Transverse colon (tissue), 4 donors: ENCODE measurements at regions not wholly inside any gene's neighbourhood (a gene's known extent, or its start where the extent isn't known, plus 50 kb on each side); places are given as distances from the start of the nearest gene placed in this dataset.

Experiments used
- DNase-seq: peaks from one replicate; pipeline ENCODE4 v3.0.0-alpha.2; 2019
- H3K27ac ChIP-seq, 4 donors: fragments of 200-600 bp; sonication (generic); 2 replicates each; pipeline ENCODE4 v1.5.1; 2016 to 2018; ENCODE audit warnings: inconsistent platforms in 4 of 4
- H3K27me3 ChIP-seq: fragments of 200-600 bp; sonication (generic); 2 replicates; pipeline ENCODE4 v1.5.1; 2017; ENCODE audit warnings: inconsistent platforms
- H3K36me3 ChIP-seq, 4 donors: fragments of 200-600 bp; sonication (generic); 2 replicates each; pipeline ENCODE4 v1.5.1; 2017 to 2019; ENCODE audit warnings: inconsistent platforms in 4 of 4
- H3K4me1 ChIP-seq, 4 donors: fragments of 200-600 bp; sonication (generic); 2 replicates each; pipeline ENCODE4 v1.5.1; 2017 to 2020; ENCODE audit warnings: inconsistent platforms in 4 of 4
- H3K4me3 ChIP-seq, 4 donors: fragments of 200-600 bp; sonication (generic); 1 replicate in 1 of 4; 2 replicates in 3 of 4; pipeline versions ENCODE4 v1.5.1 to v1.6.1; 2017 to 2019; ENCODE audit warnings: inconsistent platforms in 4 of 4
- H3K9me3 ChIP-seq, 2 donors: fragments of 200-600 bp; sonication (generic); 2 replicates each; pipeline ENCODE4 v1.5.1; 2017 to 2019; ENCODE audit warnings: inconsistent platforms in 2 of 2
- EP300 ChIP-seq: sonication (generic); formaldehyde crosslinking; IDR thresholded peaks from one replicate; pipeline ENCODE4 v1.6.1; 2017; ENCODE audit warnings: antibody characterized with exemption, low read depth
- POLR2A ChIP-seq: fragments of 450-650 bp; IDR thresholded peaks from one replicate; pipeline ENCODE4 v1.6.1; 2016; ENCODE audit warnings: antibody characterized with exemption, mild to moderate bottlenecking, moderate library complexity
- POLR2AphosphoS5 ChIP-seq, 3 donors: sonication (generic); formaldehyde crosslinking; IDR thresholded peaks; one replicate each; pipeline ENCODE4 v1.6.1; 2016; ENCODE audit warnings: antibody characterized with exemption in 3 of 3
- WGBS, 2 donors: methylation state at CpG; one replicate each; pipeline ENCODE4 v1.1.5; 2018; ENCODE audit warnings: low coverage in 1 of 2; 5-methylcytosine and 5-hydroxymethylcytosine counted together
- in situ Hi-C, 4 donors: fragments of 200-750 bp; cut with MboI; loops; one replicate each; pipeline versions ENCODE4 v1.15.0 to v1.15.1; 2017; ENCODE audit warnings: low sequenced_read_pairs in 3 of 4, low pct_ligation_motif_present in 1 of 4, low pct_unique_long_range_greater_than_20kb in 1 of 4
- intact Hi-C: fragments of 100-400 bp; cut with DNase I; formaldehyde crosslinking; loops from one replicate; pipeline ENCODE4 v1.15.1; 2023; ENCODE audit warnings: low total_unique reads
- TF ChIP-seq, protein P1 (sequence below), 5 experiments: fragments of 200-600 bp in 3 of 5; fragments of 450-650 bp in 2 of 5; sonication (generic) in 3 of 5; IDR thresholded peaks; 1 replicate in 2 of 5; 2 replicates in 3 of 5; pipeline ENCODE4 v1.5.1; 2016 to 2017; ENCODE audit warnings: antibody characterized with exemption in 5 of 5, inconsistent platforms in 3 of 5, mild to moderate bottlenecking in 2 of 5, moderate library complexity in 1 of 5

- no peaks in the 10 kb centered on the region for H3K9me3 ChIP-seq
- H3K36me3 ChIP-seq: no peaks in the 10 kb centered on the region
- in situ Hi-C loops: no loop called here
- WGBS, 2 donors: 90 to 93% methylated on average over 3 of the region's 3 CpGs
- no peak for DNase-seq
- H3K4me3 ChIP-seq: no peak overlapping the region
- H3K4me1 ChIP-seq: no peaks in the 10 kb centered on the region
- H3K27me3 ChIP-seq: no peaks in the 10 kb centered on the region
- intact Hi-C loops: no loop called here
- no peak for TF ChIP-seq POLR2A
- no peak overlapping the region for H3K27ac ChIP-seq
These were observed 318.9 kb upstream of the USP25 start for GRCh38 chr21:15410853-15411252.

DNA sequence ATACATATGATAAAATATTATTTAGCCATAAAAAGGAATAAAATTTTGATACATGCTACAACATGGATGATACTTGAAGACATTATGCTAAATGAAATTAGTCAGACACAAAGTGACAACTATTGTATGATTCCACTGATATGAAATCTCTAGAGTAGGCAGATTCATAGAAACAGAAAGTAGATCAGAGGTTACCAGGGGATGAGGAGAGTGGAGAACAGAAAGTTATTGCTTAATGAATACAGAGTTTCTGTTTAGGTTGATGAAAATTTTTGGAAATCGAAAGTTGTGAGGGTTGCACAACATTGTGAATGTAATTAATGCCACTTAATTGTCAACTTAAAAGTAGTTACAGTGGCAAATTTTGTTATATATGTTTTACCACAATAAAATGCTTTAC, 315.7 kb upstream of the USP25 start:
- in situ Hi-C loops: no loop called here
- no peak for DNase-seq
- WGBS, 2 donors: 38 to 56% methylated on average over 1 of the region's 1 CpG
- Histone ChIP-seq H3K27ac (no peak overlapping the region), H3K9me3 (no peaks in the 10 kb centered on the region), H3K4me1 (no peaks in the 10 kb centered on the region), H3K36me3 (no peaks in the 10 kb centered on the region), H3K27me3 (no peaks in the 10 kb centered on the region), H3K4me3 (no peak overlapping the region)
- intact Hi-C loops: no loop called here
- TF ChIP-seq, protein P1, sequence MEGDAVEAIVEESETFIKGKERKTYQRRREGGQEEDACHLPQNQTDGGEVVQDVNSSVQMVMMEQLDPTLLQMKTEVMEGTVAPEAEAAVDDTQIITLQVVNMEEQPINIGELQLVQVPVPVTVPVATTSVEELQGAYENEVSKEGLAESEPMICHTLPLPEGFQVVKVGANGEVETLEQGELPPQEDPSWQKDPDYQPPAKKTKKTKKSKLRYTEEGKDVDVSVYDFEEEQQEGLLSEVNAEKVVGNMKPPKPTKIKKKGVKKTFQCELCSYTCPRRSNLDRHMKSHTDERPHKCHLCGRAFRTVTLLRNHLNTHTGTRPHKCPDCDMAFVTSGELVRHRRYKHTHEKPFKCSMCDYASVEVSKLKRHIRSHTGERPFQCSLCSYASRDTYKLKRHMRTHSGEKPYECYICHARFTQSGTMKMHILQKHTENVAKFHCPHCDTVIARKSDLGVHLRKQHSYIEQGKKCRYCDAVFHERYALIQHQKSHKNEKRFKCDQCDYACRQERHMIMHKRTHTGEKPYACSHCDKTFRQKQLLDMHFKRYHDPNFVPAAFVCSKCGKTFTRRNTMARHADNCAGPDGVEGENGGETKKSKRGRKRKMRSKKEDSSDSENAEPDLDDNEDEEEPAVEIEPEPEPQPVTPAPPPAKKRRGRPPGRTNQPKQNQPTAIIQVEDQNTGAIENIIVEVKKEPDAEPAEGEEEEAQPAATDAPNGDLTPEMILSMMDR (IDR thresholded peaks at IDR 0.05): no peak
- no peak for TF ChIP-seq POLR2A
- TF ChIP-seq POLR2AphosphoS5 (IDR thresholded peaks at IDR 0.05): no peak
- no peak for TF ChIP-seq EP300

DNA sequence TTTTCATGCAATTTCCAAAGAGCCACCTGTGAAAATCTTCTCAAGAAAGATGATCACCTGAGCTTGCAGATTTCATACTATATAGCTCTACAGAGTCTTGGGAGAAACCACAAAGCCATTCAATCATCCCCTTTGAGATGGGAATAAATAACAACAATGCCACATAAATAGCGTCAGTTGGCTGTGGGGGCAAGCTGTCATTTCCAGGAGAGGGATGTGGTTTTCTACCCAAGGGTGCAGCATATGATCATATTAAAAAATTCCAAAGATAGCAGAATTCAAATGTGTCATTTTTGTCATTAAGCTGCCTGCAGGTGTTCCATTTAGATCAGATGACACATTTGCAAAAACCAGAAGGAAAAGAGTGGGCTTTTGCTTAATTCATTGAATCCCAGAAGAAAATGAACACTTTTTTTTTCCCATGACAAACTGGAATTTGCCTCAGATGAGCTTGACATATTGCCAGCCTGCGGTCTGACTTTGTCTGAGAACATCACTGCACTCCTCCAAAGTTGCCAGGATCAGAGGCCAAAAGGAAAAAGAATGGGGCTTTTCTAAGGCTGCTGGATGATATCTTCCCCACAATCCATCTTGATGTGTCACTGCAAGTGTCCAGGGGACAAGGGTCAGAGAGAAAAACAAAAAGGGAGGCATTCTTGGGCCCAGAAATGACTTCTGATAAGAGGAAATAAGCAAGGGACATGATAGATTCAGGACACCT, 314.1 kb upstream of the USP25 start:
- in situ Hi-C loops (no loop called here), intact Hi-C loops (no loop called here)
- no peak for DNase-seq
- H3K27ac ChIP-seq: no peak overlapping the region
- no peak for TF ChIP-seq EP300
- TF ChIP-seq POLR2AphosphoS5 (IDR thresholded peaks at IDR 0.05): no peak
- no peak for TF ChIP-seq POLR2A
- TF ChIP-seq, protein P1 (IDR thresholded peaks at IDR 0.05): no peak
- no peaks in the 10 kb centered on the region for H3K36me3 ChIP-seq
- H3K27me3 ChIP-seq: no peaks in the 10 kb centered on the region
- WGBS, 2 donors: 69 to 77% methylated on average over 2 of the region's 2 CpGs
- H3K4me1 ChIP-seq: no peaks in the 10 kb centered on the region
- no peaks in the 10 kb centered on the region for H3K9me3 ChIP-seq
- no peak overlapping the region for H3K4me3 ChIP-seq

DNA sequence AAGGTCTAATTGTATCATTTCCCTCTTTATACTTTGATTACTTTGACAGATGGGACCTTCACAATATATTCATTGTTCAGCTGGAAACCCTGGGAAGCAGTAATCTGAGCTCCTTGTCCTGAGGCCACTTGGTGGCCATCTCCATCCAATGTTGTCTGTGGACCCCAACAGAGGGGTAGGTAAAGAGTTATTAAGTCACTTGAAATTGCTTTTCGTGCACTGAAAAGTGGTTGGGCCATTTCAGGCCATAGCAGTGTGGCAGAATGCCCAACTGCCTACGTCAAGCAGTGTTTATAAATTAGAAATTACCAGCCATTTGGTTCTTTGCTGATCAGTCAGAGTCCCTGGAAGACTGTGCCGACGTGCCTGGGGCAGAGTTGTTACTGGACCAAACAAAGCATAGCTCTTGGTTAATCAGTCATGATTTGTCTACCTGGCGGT, 308.3 kb upstream of the USP25 start:
- no peak for DNase-seq
- WGBS, 2 donors: 62% methylated on average over 5 of the region's 5 CpGs; no CpG with 5 or more reads in 1 of the 2 donors
- Histone ChIP-seq H3K4me1 (no peaks in the 10 kb centered on the region), H3K27me3 (no peaks in the 10 kb centered on the region), H3K36me3 (no peaks in the 10 kb centered on the region), H3K27ac (no peak overlapping the region), H3K4me3 (no peak overlapping the region), H3K9me3 (no peaks in the 10 kb centered on the region)
- intact Hi-C loops (no loop called here), in situ Hi-C loops (no loop called here)
- TF ChIP-seq POLR2AphosphoS5 (IDR thresholded peaks at IDR 0.05): no peak
- TF ChIP-seq, protein P1 (IDR thresholded peaks at IDR 0.05): no peak
- no peak for TF ChIP-seq POLR2A
- no peak for TF ChIP-seq EP300

- 65 to 84% methylated on average over 2 of the region's 2 CpGs for WGBS, 2 donors
- Histone ChIP-seq H3K36me3 (no peaks in the 10 kb centered on the region), H3K27me3 (no peaks in the 10 kb centered on the region), H3K4me1 (no peaks in the 10 kb centered on the region), H3K9me3 (no peaks in the 10 kb centered on the region), H3K27ac (no peak overlapping the region), H3K4me3 (no peak overlapping the region)
- in situ Hi-C loops: no loop called here
- intact Hi-C loops: no loop called here
- TF ChIP-seq POLR2AphosphoS5 (IDR thresholded peaks at IDR 0.05) (no peak), EP300 (no peak), POLR2A (no peak)
- TF ChIP-seq, protein P1 (IDR thresholded peaks at IDR 0.05): no peak
- no peak for DNase-seq
These were observed 307.8 kb upstream of the USP25 start for GRCh38 chr21:15421947-15422346.
